Endothelial cell of umbilical vein (primary cell): ENCODE measurements at regions not wholly inside any gene's neighbourhood (a gene's known extent, or its start where the extent isn't known, plus 50 kb on each side); places are given as distances from the start of the nearest gene placed in this dataset.

Source experiments
- BruUV-seq: library from RNA; stranded (reverse); fragments of 400-500 nt; replicated peaks from 2 replicates; lab custom pipeline; 2021; lab: Mats Ljungman, UMichigan
- CTCF ChIA-PET: fragments of 300-600, 350-600 bp; sonication (Branson Sonifier 250); formaldehyde crosslinking; loops from one replicate; lab custom pipeline; 2021; ENCODE audit warnings: antibody characterized with exemption, inconsistent platforms; lab: Charles Lee
- POLR2A ChIA-PET: fragments of 300-600, 350-600 bp; sonication (Branson Sonifier 250); formaldehyde crosslinking; loops from one replicate; lab custom pipeline; 2021; ENCODE audit warnings: antibody characterized with exemption, inconsistent platforms; lab: Charles Lee
- DNase-seq: peaks from one replicate; pipeline ENCODE4 v3.0.0-alpha.2; 2011; ENCODE audit warnings: low read depth, low spot score
- FAIRE-seq: peaks from 2 replicates; lab custom pipeline; 2011; peaks lifted over from hg19 to GRCh38; lab: Jason Lieb, UNC
- H2AFZ ChIP-seq: 2 replicates; pipeline ENCODE4 v1.6.0; 2012; ENCODE audit warnings: low read depth, low read length, control low read depth, inconsistent platforms
- H3K27ac ChIP-seq: 2 replicates; pipeline ENCODE4 v1.5.1; 2011; ENCODE audit warnings: low read depth, mild to moderate bottlenecking, control low read depth, low read length, moderate library complexity; ENCODE audit not compliant: insufficient read depth
- H3K27me3 ChIP-seq, 2 experiments: 2 replicates each; pipeline versions ENCODE4 v1.6.0 to v1.6.1; 2011; ENCODE audit warnings: low read length in 2 of 2, mixed read lengths in 1 of 2; ENCODE audit not compliant: control insufficient read depth in 2 of 2, insufficient read depth in 2 of 2
- H3K36me3 ChIP-seq, 2 experiments: 2 replicates in 1 of 2; 3 replicates in 1 of 2; pipeline ENCODE4 v1.5.1; 2011; ENCODE audit warnings: low read length in 2 of 2, mild to moderate bottlenecking in 1 of 2, moderate library complexity in 1 of 2; ENCODE audit not compliant: control insufficient read depth in 2 of 2, insufficient read depth in 2 of 2; ENCODE audit errors: extremely low read depth in 1 of 2
- H3K4me1 ChIP-seq: 3 replicates; pipeline ENCODE4 v1.5.1; 2011; ENCODE audit warnings: mild to moderate bottlenecking, low read length; ENCODE audit not compliant: control insufficient read depth, insufficient read depth; ENCODE audit errors: extremely low read depth
- H3K4me2 ChIP-seq: 2 replicates; pipeline ENCODE4 v1.6.1; 2011; ENCODE audit warnings: low read length, control low read depth, mixed read lengths; ENCODE audit not compliant: insufficient read depth
- H3K4me3 ChIP-seq, 3 experiments: fragments of 200-600 bp in 1 of 3; sonication (generic), shearing (Covaris generic) in 1 of 3; replicated peaks in 1 of 3; 2 replicates each; pipeline ENCODE4 v1.5.1; 2011 to 2016; ENCODE audit warnings: control low read depth in 3 of 3, low read length in 3 of 3, mild to moderate bottlenecking in 2 of 3, inconsistent platforms in 1 of 3, low read depth in 1 of 3, moderate library complexity in 1 of 3; ENCODE audit not compliant: insufficient read depth in 1 of 3
- H3K79me2 ChIP-seq: 2 replicates; pipeline ENCODE4 v1.6.0; 2012; ENCODE audit warnings: low read length, inconsistent platforms; ENCODE audit not compliant: control insufficient read depth, insufficient read depth
- H3K9ac ChIP-seq: replicated peaks from 2 replicates; pipeline ENCODE3; 2011; ENCODE audit warnings: low read length, control low read depth; ENCODE audit not compliant: insufficient read depth; ENCODE audit errors: extremely low read depth
- H3K9me1 ChIP-seq: replicated peaks from 3 replicates; pipeline ENCODE4 v1.6.0; 2011; ENCODE audit warnings: mild to moderate bottlenecking, low read length; ENCODE audit not compliant: control insufficient read depth, insufficient read depth; ENCODE audit errors: extremely low read depth
- H3K9me3 ChIP-seq: replicated peaks from 2 replicates; pipeline ENCODE4 v1.5.1; 2012; ENCODE audit warnings: low read length, inconsistent platforms; ENCODE audit not compliant: control insufficient read depth, insufficient read depth
- H4K20me1 ChIP-seq: replicated peaks from 2 replicates; pipeline ENCODE3; 2011; ENCODE audit warnings: mild to moderate bottlenecking, low read length; ENCODE audit not compliant: control insufficient read depth, insufficient read depth; ENCODE audit errors: extremely low read depth
- EZH2 ChIP-seq: IDR thresholded peaks from 2 replicates; pipeline ENCODE4 v1.6.1; 2012; ENCODE audit warnings: borderline replicate concordance, low read depth, mild to moderate bottlenecking, moderate library complexity, low read length, inconsistent platforms; ENCODE audit not compliant: severe bottlenecking
- FOS ChIP-seq: IDR thresholded peaks from 2 replicates; pipeline ENCODE4 v1.6.1; 2011; ENCODE audit warnings: mild to moderate bottlenecking, low read length, moderate library complexity, borderline replicate concordance; ENCODE audit not compliant: insufficient read depth
- GATA2 ChIP-seq: IDR thresholded peaks from 2 replicates; pipeline ENCODE4 v1.7.0; 2011; ENCODE audit warnings: low read depth, mild to moderate bottlenecking, moderate library complexity, mixed read lengths, low read length; ENCODE audit not compliant: insufficient read length, insufficient read depth
- JUN ChIP-seq: IDR thresholded peaks from 2 replicates; pipeline ENCODE4 v1.6.1; 2011; ENCODE audit warnings: borderline replicate concordance, low read depth; ENCODE audit not compliant: insufficient read length, insufficient read depth
- MYC ChIP-seq: IDR thresholded peaks from one replicate; pipeline ENCODE4 v1.6.1; 2011; ENCODE audit warnings: mild to moderate bottlenecking, low read depth, low read length
- POLR2A ChIP-seq: IDR thresholded peaks from 2 replicates; pipeline ENCODE4 v1.6.1; 2012; ENCODE audit warnings: low read depth, mild to moderate bottlenecking, control low read depth, low read length
- POLR2AphosphoS5 ChIP-seq: IDR thresholded peaks from 2 replicates; pipeline ENCODE4 v1.6.1; 2012; ENCODE audit warnings: low read depth, mild to moderate bottlenecking, control low read depth, low read length, moderate library complexity; ENCODE audit not compliant: insufficient read depth
- dilution Hi-C: fragments of 300-500 bp; cut with MboI; formaldehyde crosslinking; loops from one replicate; pipeline ENCODE4 v1.15.0; 2019; ENCODE audit warnings: low sequenced_read_pairs; ENCODE audit not compliant: extremely low pct_ligation_motif_present
- intact Hi-C: fragments of 100-400 bp; cut with micrococcal nuclease; formaldehyde crosslinking; loops from one replicate; pipeline ENCODE4 v1.10.0; 2022
- TF ChIP-seq, protein P1 (sequence below), 2 donors: IDR thresholded peaks; 1 replicate in 1 of 2; 2 replicates in 1 of 2; pipeline ENCODE4 v1.5.1; 2011; ENCODE audit warnings: low read length in 2 of 2, mild to moderate bottlenecking in 2 of 2, moderate library complexity in 2 of 2, control low read depth in 1 of 2, inconsistent platforms in 1 of 2, low read depth in 1 of 2; ENCODE audit not compliant: insufficient read depth in 1 of 2; ENCODE audit errors: extremely low read depth in 1 of 2
- TF ChIP-seq, protein P2 (sequence below): IDR thresholded peaks from 2 replicates; pipeline ENCODE4 v1.6.1; 2011; ENCODE audit not compliant: insufficient read depth, insufficient read length

DNA sequence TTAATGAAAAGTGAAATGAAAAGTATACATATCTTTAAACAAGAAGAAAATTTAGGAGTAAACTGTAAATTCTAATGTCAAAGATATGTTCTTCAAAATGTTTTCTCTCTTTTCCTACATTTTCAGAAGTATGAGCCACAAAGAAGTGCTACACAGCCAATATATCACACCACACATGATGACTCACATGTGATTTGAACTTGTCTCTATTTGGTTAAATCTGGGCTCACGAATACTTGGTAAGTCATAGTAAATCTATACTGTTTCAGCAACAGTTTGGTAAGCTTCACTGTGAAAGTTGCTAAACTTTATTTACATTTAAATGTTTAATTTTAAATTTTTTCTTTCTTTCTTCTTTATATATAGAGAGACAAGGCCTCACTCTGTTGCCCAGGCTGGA, 380.6 kb upstream of the IGFBP3 start:
- Histone ChIP-seq H2AFZ (no peak overlapping the region), H3K27ac (no peak overlapping the region), H3K9me3 (no peaks in the 10 kb centered on the region), H3K9ac (no peak overlapping the region), H3K9me1 (no peaks in the 10 kb centered on the region), H3K4me3 (no peak overlapping the region), H3K4me1 (no peaks in the 10 kb centered on the region), H3K27me3 (peaks cover 0 to 1% of the 10 kb centered on the region in 2 experiments), H3K4me2 (no peak overlapping the region), H3K36me3 (no peaks in the 10 kb centered on the region), H3K79me2 (no peaks in the 10 kb centered on the region), H4K20me1 (no peaks in the 10 kb centered on the region)
- intact Hi-C loops, result no loop called here
- dilution Hi-C loops, result no loop called here
- no TSS peak for BruUV-seq
- DNase-seq (no peak), FAIRE-seq (no peak)
- POLR2A ChIA-PET, result no interaction called here
- TF ChIP-seq EZH2, result no peak
- no peak for TF ChIP-seq POLR2AphosphoS5
- TF ChIP-seq, protein P1, sequence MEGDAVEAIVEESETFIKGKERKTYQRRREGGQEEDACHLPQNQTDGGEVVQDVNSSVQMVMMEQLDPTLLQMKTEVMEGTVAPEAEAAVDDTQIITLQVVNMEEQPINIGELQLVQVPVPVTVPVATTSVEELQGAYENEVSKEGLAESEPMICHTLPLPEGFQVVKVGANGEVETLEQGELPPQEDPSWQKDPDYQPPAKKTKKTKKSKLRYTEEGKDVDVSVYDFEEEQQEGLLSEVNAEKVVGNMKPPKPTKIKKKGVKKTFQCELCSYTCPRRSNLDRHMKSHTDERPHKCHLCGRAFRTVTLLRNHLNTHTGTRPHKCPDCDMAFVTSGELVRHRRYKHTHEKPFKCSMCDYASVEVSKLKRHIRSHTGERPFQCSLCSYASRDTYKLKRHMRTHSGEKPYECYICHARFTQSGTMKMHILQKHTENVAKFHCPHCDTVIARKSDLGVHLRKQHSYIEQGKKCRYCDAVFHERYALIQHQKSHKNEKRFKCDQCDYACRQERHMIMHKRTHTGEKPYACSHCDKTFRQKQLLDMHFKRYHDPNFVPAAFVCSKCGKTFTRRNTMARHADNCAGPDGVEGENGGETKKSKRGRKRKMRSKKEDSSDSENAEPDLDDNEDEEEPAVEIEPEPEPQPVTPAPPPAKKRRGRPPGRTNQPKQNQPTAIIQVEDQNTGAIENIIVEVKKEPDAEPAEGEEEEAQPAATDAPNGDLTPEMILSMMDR (IDR thresholded peaks at IDR 0.05; ENCODE audit: extremely low read depth in 1 of 2, insufficient read depth in 1 of 2, low read depth in 1 of 2, low read length in 2 of 2), result no peak
- no peak for TF ChIP-seq MYC
- TF ChIP-seq FOS, result no peak
- TF ChIP-seq, protein P2, sequence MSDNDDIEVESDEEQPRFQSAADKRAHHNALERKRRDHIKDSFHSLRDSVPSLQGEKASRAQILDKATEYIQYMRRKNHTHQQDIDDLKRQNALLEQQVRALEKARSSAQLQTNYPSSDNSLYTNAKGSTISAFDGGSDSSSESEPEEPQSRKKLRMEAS, result no peak
- TF ChIP-seq JUN, result no peak
- no peak for TF ChIP-seq POLR2A
- no peak for TF ChIP-seq GATA2
- CTCF ChIA-PET, result no interaction called here
